NCI-H1417 treated with DMSO at 0.1 percent for 48 hours (cell line): ENCODE measurements at regions not wholly inside any gene's neighbourhood (a gene's known extent, or its start where the extent isn't known, plus 50 kb on each side); places are given as distances from the start of the nearest gene placed in this dataset.
"Not testable (repeated sequence)": the region's sequence is repeated elsewhere in the genome, so short reads cannot be mapped to it uniquely, and the experiment has no call there.

Experiments used
- DNase-seq: peaks from one replicate; lab custom pipeline; 2025; lab: John Stamatoyannopoulos, UW

DNA sequence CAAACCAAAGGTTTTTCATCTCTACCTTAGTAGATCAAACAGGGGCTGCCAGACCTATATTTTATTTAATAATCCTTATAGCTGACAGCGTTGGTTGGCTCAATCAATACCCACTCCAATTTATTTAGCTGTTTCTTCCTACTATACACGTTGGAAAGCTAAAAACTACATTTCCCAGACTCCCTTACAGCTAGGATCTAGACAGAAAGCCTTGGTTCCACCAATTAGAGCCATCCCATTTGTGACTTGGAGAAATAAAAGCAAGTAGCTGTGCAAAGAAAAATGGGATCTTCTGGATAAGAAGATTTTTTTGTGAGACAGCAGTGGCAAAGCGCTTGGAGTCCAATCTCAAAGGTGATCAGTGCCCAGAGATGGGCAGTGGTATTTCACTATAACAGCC is 331.3 kb upstream of the MEIS1 start:
- no peak for DNase-seq

DNA sequence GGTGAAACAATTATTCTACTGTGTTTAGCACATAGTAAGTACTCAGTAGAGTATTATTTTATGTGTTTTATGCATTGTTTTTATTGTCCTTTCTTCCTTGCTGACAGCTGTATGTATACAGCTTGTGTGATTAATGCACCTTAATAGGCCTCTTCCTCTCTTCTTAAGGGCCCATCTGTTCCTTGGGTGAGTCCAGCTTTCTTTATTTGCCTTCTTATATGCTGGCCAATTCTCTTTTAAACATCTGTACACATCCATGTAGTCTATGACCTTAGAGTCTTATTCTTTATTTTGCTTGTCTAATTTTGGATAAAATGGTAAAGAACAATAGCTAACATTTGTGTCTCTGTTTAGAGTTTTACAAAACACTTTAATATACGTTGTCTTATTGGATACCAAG is 333.7 kb upstream of the MEIS1 start:
- no peak for DNase-seq

DNA sequence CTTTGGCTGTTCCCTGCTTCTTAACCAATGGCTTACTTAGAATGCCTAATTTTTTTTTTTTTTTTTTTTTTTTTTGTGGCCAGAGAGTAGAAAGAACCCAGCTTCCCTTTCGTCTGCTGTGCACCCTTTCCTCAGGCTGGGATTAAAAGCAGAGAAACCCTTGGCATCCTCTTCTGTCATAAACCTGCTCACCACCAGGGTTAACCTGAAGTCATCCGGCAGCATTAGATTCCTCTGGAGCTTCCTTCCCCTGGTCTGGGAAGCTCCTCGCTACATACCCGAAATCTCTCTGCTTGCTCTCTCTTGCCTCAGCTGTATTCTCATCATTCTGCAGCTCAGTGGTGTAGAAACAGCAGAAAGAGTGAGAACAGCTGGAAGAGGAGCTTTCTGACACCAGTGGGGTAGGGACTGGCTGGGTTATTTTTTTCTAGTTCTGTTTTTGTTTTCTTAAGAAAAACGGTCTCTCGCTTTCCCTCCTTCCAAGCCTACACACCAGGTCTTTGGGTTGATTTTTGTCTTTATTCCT is 339.0 kb upstream of the MEIS1 start:
- DNase-seq = no peak

DNA sequence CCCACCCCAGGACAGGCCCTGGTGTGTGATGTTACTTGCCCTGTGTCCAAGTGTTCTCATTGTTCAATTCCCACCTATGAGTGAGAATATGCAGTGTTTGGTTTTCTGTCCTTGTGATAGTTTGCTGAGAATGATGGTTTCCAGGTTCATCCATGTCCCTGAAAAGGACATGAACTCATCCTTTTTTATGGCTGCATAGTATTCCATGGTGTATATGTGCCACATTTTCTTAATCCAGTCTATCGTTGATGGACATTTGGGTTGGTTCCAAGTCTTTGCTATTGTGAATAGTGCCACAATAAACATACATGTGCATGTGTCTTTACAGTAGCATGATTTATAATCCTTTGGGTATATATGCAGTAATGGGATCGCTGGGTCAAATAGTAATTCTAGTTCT is 340.2 kb upstream of the MEIS1 start:
- not testable (repeated sequence) for DNase-seq

DNA sequence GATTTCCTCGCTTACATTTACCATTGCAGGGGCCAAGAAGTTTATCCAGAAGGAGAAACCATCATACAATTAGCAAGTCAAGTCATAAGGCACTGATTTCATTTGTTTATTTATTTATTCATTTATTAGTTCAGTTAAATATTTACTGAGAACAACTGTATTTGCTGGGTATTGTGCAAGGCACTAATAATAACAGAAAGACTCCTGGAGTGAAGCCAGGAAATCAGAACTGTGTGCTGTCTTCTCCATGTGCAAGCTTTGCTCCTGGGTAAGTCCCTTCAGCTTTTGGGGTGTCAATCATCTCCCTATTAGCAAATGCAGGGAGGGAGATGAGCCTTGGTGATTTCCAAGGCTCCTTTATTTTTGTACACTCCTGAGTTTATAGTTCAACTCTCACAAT is 341.6 kb upstream of the MEIS1 start:
- no peak for DNase-seq

DNA sequence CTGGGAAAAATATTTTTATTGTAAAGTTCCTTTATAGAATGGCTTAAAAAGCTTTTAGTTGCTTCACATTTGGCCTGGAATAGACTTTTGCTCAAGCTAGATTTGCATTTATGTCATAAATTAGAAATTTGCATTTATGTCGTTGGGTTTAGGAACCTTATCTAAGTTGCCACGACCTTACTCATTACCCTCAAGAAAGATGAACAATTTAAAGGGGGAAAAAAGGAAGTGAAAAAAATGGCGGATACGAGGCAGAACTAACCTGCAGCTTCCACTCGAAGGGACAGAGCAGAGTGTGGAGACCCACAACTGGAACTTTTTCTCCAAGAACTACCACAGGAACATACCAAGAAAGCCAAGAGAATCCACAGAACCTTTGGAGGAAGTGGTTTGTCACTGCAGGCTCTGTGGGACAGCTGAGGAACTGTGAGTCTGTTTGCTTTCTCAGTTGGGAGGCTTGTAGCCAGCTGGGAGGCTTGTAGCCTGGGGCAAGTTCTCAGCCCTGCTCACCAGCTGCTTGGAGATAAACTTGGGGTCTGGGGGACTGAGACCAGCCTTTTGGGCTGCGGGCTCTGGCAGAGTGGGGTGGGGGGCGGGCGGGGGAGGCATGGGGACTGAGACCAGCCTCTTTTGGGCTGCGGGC is 349.9 kb upstream of the MEIS1 start:
- no peak for DNase-seq

DNA sequence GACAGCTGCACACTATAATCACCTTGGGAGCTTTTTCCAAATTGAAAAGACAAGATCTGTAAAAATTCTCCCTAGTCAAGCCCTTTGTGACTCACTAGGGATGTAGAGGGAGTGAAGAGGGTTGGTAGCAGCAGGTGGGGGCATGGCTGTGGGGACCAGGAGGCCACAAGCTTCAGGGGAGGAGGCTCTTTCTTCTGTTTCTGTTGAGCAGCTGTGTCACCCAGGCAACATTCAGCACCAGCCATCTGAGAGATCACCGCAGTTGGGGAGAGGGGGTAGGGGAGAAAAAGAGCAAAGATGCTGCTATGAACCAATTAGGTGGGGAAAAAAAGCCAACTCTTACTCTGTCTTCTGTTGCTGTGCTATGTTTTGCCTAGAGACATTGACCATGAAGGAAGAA is 352.3 kb upstream of the MEIS1 start:
- DNase-seq = no peak

DNA sequence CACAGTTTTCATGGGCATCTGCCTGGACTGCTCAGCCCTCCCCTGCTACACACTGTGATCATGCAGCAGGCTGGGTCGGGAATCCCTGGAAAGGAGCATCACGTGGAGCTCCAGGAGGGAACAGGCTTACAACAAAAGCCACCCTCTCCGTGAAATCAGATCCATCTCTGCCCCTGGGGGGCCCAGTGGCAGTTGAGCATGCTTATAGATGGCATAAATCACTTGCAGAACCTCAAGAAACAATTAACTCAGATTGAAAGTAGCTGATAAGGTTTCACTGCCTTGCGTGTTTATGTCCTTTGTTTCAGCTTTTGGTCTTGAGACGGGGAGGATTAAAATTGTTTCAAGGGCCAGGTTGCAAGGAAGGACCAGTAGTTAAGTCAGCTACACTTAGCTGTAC is 354.8 kb upstream of the MEIS1 start:
- DNase-seq = no peak

DNA sequence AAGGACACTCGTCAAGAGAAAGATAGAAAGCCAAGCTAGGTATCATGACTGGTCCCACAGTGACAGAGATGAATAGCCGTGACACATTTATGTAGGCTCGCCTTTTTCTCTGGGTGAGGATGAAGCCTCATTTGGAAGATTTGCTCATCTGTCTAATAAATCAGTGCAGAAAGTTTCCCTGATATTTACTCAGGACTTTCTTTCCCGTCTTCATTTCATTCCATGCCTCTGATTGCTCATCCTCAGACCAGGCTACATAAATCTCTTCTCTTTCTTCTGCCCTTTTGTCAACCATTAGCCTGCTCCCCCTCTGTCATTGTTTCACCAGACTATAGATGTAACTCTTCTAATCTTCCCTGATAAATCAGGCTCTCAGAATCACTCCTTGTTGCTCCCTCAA is 361.8 kb upstream of the MEIS1 start:
- DNase-seq = no peak

DNA sequence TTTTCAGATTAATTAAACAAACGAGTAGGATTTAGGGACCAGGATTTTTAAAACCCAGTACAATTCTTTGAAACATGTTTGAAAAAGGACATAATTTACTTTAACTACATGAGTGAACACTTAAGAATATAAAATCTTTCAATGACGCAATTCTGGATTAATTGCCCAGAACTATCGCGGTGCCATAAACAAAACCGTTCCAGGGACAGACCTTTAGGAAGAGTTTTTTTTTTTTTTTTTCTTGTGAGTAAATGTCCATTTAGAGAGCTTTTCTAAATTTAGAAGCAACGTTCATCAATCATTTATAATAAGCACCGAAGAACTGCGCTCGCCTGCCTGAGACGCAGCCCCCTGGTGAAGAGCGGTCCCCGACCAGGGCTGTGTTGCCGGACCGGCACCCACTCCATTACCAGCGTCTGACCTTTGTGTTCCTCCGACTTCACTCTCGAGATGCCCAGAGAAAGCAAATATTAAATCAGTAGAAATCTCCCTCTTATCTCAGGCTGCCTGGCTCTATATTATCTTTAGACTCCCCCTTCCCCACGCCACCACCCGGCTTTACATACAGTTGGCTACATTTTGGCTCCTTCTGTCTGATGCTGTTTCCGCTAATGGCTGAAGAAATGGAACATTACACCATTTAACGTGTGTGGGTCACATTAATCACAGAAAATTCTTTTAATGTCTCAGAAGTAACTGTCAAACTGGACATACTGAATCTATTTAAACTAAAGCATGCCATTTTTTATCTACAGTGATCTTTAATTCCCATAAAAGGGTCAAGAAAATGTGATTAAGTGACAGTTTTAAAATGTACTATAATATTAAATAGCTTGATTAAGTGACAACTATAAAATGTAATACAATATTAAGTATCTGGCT is 364.0 kb upstream of the MEIS1 start:
- DNase-seq = peak; percentile 56

DNA sequence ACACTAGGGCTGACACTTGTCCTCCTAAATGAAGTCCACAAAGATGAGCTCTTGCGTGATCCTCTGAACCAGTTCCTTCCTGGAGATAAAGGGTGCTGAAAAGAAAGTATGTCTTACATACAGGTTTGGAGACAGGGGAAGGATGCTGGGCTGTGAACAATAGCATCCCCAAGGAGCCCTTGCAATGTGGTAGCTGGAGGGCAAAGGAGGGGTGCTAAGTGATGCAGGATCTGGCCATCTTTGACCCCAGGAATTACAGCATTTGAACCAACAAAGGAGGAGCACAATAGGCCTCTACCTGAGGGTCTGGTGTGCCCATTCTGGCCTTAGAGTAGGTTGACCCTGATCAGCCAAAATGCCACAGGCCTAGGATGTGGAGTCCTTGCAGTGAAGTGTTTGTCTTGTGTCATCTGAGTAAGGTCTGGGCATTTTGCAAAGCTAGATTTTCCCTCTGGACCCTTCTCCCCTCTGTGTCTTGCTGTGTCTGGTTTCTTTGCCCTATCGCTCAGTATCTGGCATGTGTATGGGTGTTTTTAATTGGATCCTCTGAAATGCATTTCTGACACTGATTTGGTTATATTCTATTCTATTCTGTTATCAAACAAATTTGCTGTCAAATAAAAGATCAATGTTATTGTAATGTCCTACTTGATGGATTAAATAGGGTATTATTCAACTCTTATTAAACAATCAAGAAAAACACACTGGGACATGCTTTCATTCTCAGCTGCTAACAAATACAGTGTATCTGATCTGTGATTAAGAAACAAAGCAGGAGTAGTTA is 364.8 kb upstream of the MEIS1 start:
- no peak for DNase-seq

DNA sequence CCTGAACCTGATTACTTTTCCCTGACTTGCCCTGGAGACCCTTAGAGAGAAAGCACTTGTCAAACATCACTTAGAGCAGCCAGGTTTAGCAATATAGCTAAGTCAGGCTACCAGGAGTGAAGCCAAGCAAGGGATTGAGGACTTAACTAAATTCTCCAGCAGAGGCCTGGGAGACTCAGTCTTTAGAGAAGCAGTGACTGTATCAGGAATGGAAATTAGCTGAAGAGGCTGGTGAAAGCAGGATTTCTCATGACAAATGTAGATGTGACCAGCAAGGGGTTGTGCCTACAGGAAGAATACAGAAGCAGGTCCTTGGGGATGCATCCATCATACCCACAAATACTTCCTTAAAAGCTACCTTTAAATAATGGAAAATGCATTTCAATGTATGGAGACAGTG is 368.9 kb upstream of the MEIS1 start:
- no peak for DNase-seq

DNA sequence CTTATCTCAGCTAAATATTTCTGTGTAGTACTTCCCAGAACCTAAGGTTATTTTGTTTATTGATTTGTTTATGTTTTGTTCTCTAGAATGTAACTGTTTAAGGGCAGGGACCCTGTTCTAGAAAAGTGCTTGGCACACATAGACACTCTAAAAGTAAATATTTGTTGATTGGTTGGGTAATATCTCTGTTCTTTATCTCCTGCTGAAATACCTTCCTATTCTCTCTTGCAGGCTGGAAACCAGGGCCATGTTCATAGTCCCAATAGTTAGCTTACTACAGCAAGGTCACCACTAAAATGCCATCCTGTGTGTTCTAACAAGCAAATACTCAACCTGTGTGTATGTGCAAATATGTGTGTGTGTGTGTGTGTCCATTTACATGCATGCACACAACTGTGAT is 375.6 kb upstream of the MEIS1 start:
- no peak for DNase-seq

DNA sequence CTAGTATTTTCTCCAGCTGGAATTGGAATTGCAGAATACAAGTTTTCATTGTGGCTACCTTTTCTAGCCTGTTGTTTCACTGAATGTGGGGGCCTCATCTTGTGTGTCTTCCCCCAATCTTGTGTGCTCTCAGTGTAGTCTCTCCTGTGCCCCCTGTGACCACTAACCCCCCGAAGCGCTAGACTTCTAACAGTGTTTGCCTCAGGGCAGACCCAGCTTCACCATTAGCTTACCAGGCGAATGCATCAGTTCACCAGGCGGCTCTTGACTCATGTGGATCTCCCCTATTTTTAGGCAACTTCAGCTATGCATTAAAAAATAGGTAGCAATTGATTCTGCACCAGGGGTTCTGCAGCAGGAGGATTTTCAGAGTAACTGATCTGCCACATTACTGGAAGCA is 376.2 kb upstream of the MEIS1 start:
- no peak for DNase-seq

DNA sequence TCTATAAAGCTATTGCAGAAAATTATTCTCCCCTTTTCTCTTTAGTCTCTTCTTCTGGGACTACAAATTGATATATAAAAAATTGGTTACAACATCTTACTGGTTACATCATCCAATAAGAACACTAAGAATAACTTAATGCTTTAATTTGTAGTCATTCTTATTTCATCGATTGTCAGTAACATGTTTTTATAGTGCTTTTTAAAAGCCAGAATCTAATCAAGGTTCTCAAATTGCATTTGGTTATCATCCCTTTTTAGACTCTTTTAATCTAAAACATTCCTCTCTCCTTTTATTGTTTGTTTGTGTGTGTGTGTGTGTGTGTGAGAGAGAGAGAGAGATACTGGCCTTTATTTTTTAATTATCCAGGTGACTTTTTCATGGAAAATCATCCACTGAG is 377.1 kb upstream of the MEIS1 start:
- DNase-seq = no peak

DNA sequence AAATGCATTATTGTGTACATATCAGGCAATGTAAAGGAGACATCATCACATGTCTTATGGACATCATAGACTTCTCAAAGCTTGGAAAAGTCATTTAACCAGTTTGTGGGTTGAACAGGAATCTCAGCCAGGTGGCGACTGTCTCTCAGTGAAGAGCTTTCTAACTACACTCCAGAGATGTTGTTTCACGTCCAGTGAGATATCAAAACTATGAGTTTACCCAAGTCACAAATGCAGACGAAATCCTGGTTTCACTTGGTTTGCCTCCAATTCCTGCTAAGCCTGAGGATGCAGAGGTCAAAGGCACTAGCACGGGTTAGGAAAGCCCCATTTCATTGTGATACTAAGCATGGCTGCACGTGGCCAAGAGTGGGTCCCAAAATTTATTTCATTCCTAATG is 384.5 kb upstream of the MEIS1 start:
- no peak for DNase-seq

DNA sequence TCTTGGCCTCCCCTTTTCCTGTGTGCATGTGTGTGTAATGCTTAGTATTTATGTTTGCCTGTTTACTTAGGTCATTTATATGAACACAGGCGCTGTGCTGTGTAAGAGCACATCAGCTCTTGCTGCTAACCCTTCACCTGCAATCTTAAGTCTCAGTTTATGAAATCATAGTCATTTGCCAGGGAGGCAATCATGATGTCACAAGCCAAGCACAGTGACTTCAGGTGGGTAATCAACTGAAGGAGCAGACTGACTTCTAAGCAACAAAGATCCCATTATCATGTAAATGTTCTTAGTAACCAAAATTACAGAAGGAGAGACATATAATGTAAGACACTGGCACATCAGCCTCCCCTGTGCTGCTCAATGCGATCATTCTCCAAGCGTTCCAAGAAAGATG is 386.3 kb upstream of the MEIS1 start:
- no peak for DNase-seq

DNA sequence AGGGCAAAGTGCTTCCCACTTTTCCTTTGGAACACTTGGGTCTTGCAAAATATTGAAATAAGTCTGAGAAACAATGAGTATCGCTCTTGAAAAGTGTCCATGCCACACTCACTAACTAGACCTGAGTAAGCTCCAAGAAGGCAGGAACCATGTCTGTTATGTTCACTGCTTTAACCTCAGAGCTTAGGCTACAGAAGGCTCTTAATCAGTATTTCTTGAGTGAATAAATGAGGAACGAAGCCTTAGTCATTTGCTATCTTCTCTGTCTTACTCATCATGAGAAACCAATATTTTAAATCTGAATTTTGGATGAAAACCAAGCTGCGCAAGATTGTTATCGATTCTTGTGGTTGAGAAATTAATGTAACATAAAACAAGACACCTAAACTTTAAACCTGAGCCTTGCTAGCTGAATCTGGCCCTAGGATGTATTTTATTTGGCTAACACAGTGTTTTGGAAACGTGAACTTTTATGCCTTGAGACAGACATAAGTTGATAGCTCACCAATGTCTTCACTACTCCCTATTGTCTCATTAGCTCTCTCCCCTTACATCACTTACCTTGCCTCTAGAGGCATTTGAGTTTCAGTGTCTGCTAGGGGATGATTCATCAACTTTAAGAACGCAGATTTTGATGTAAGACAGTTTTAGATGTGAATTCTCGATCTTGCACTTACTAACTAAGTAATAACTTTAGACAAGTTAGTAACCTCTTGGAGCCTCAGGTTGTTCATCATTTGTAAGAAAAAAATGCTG is 392.8 kb upstream of the MEIS1 start:
- no peak for DNase-seq

DNA sequence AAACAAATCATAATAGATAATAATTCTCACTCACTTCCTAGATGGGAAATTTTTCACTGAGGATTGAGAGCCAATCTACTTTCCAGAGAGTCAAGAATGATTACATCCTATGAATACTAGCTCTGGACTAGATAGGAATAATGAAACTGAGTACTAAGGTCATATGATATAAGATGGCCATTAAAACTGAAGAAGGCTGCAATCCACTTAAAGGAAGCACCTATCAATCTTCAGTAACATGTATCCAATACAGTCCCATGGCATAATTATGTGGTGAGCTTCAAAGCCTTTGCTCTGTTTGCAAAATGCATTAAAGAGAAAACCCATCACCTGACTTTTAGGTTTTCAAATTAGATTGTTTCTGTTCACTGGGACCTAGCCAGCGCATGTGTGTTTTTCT is 398.0 kb upstream of the MEIS1 start:
- no peak for DNase-seq

DNA sequence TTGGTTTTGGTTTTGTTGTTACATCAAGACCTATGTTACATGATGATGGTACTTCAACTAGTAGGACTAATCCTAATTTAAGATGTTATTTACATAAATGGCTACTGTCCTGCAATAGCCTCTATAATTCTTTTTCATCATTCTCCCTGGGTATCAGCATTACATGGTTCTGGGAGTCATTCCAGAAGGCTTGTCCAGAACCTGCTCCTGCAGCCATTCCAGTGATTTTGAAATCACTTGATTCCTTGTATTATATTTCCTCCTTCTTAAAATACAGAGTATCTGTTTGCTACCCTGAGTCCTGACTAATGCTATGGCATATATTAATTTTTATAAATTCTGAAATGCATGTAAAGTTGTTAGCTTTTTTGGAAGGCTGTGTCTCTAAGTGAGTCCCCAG is 400.5 kb upstream of the MEIS1 start:
- no peak for DNase-seq

DNA sequence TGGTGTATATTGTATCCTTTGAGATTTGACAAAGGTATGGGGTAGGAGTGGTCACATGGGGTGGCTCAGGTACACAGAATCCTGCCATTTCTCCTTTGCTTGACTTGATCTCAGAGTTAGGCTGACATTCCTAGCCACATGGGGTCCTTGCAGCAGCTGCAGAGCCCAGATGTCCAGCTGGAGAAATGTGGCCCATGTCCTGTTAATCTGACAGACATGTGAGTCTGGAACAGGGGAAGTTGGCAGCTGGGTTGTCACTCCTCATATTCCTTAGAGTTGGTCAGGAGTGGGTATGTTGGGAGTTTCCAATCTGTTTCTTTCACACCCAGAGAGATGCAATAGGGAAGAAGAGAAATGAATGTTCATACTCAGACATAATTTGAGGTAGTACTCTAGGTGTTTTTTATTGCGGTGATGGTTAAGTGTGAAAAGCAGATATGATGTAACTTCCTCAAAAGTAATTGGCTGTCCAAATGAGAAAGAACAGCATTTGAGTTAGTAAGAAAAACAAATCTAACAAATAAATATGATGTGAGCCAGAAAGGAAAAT is 402.6 kb upstream of the MEIS1 start:
- DNase-seq = no peak

DNA sequence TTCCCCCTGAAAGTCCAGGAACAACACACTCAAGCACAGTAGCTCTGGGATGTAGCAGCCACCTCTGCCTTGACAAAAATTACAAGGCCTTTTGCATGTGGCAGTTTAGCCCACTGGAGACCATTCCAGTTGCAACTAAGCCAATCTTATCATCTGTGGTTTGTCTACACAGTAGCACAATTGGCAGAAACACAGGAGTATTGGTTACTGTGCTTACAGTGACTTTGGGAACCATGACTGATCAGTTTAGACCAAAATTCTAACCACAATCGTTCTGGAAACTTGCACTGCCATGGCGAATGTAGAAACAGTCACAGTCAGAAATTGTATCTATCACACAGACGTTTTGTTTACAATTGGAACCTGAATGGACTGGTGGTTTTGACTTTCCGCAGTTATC is 403.7 kb upstream of the MEIS1 start:
- DNase-seq = no peak
